CD4-positive, alpha-beta T cell treated with Interleukin-17A for 1 hour (primary cell): ENCODE measurements at regions not wholly inside any gene's neighbourhood (a gene's known extent, or its start where the extent isn't known, plus 50 kb on each side); places are given as distances from the start of the nearest gene placed in this dataset.

Experiments used
- DNase-seq: peaks from one replicate; pipeline ENCODE4 v3.0.0-alpha.2; 2020

- DNase-seq, result no peak
Observed at GRCh38 chr6:138550346-138550767, 51.1 kb upstream of the NHSL1 start.

GRCh38 chr6:138554146-138554545 is 54.9 kb upstream of the NHSL1 start:
- no peak for DNase-seq

DNA sequence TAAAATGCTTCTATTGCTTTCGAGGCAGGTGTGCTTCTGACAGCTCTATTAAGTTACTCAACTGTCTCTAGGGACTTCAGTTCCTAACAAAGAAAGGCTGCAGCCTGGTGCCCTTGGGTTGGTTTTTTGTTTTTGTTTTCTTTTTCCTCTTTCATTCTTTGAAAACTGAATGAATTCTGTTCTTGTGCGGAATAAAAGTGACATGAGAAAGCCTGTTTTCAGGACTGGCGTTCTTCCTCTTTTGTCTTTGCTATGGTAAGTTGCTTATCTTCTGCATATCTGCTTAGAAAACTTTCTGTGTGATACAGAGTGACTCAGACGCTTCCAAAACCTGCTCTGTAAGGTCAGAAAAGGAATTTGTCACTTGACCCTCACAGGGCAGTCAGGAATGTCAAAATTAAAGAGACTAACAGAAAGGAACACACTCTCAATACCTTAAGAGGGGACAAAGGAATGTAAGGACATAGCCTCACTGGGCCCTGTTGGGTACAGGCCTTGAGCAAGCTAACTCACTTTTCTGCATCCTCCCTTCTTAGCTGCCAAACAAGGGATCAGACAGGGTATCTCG is 56.2 kb upstream of the NHSL1 start:
- no peak for DNase-seq

- no peak for DNase-seq
Observed at GRCh38 chr6:138557147-138557546, 57.9 kb upstream of the NHSL1 start.

DNA sequence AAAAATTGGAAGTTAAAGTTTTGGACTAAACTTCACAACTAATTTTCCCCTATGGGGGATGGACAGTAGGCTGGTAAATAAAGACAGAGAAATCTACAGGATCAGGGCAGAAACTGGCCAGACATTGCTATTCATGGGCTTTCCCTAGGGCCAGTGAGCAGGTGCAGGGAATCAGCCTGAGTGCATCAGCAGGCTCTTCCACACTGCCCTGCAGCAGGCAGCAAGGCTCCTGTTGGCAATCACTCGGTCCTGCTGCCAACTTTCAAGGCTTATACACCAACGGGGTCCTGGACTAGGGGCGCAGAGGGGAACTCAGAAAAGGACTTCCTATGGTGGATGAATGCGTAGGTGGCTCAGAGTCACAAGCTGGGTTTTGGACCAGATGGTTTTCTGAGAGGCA is 59.8 kb upstream of the NHSL1 start:
- no peak for DNase-seq

DNA sequence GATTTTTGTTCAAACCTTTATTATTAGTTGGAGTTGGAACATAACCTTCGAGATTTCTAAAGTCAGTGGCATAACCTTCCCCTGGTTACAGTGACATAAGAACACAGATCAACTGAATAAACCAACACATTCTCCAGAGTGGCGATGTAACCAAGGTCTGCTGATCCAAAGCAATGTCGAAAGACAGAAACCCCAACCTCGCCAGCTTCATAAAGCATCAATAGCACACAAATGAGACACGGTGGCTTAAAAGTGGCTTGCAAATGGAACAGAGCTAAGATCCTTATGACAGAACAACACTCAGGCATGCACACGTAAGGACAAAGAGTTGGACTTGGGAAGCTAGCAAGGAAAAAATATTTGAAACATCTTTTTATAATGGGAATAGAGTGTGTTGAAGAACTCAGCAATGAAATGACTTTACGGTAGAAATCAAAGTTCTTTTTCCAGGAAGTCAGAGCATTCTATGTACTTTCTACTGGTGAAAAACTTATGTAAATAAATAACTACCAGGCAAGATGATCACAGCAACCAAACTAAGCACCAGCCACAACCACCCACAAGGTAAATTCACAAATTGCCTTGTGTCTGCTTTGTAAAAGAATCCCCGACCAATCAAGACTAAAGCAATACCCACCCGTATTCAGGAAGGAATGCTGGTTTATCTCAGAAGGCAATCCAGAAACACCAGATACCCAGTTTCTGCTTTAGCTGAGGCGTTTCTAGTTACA is 61.0 kb upstream of the NHSL1 start:
- no peak for DNase-seq

- no peak for DNase-seq
Observed at GRCh38 chr6:138562691-138563090, 63.4 kb upstream of the NHSL1 start.

DNA sequence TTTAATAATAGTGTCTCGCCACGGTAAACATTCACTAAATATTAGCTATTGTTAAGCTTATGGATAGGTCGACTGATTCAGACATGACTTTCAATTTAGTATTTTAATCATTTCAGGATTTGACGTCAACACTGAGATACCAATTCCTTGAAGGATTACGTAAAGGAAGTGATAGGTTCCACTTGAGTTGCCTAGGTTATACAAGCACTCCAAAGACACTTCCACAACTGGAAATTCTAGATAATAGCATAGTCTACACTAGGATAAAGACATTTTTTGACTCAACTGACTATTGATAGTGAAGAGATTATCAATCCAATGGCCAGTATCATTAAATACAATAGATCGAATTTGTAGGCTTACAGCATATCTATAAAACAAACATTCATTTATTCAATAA is 63.9 kb upstream of the NHSL1 start:
- no peak for DNase-seq

DNA sequence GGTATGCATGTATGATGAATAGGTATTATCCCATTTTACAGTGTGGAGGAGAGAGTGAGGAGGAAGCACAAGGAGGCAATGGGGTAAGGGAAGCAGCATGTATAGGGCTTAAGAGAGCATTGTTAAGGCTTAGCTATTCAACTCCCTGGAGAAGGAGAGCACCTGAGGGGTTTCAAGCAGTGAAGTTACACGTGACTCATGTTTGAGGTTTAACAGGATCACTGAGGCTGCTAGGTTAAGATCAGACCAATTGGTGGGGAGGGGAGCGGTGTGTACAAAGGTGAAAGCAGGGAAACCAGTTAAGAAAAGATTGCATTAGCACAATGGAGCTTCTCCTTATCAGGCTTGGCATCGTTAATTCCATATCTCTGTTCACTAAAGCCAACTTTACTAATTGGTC is 64.4 kb upstream of the NHSL1 start:
- no peak for DNase-seq

DNA sequence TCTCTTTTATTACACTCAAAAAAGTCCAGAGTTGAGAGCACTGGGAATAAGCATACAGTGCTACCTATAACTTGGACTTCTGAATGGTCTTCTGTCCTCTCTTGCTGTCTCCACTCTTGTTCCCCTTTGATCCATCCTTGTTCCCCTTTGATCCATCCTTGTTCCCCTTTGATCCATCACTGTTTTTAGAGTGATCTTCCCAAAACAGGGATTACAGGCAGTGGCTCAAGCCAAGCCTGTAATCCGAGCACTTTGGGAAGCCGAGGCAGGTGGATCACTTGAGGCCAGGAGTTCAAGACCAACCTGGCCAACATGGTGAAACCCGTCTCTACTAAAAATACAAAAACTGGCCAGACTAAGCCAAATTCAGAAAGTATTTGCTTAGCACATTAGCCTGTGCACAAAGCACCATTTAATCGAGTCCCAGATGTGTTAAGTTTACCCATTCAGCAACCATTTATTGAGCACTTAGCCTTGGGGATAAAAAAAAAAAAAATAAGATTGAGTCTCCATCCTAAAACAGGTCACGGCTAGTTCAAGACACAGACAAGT is 65.0 kb upstream of the NHSL1 start:
- no peak for DNase-seq

DNA sequence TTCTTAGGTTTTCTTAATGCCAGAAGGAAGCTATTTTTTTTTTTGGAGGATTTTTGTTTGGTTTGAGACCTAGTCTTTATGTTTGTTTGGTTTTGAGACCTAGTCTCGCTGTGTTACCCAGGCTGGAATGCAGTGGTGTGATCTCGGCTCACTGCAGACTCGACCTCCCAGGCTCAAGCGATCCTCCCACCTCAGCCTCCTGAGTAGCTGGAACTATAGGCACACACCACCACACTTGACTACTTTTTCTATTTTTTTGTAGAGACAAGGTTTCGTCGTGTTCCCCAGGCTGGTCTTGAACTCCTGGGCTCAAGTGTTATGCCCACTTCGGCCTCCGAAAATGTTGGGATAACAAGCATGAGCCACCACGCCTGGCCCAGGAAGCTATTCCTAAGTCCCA is 67.8 kb upstream of the NHSL1 start:
- DNase-seq, result no peak

DNA sequence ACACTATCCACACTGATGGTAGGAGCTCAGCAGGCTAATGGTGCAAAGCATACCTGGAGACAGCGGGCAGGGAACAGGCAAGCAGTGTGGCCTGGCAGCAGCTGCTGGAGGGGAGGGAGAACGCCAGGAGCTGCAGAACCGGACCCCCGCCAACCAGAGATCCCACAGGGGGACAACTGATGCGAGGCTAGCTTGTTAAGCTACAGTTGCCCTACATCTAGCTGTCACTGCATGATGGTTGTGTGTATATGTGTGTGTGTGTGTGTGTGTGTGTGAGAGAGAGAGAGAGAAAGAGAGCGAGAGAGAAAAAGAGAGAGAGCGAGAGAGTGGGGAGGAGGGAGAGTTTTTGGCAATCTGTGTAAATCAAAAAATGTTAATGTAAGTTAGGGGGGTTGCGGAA is 69.7 kb upstream of the NHSL1 start:
- DNase-seq, result no peak

- no peak for DNase-seq
Observed at GRCh38 chr6:138569554-138569953, 70.3 kb upstream of the NHSL1 start.

- no peak for DNase-seq
Observed at GRCh38 chr6:138569970-138570724, 70.9 kb upstream of the NHSL1 start.

DNA sequence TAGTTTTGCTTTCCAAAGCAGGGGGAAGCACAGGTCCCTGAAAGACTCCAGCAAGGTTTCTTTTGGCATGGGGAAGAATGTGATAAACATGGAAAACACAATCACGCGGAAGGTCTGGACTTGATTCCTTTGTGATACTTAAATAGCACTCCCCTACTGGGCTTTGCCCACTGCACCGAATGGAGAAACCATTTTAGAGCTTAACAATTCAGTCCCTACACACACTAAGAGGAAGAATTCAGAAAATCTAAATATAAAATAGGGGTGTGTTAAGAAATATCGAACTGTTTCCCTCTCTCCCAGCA is 71.4 kb upstream of the NHSL1 start:
- DNase-seq, result no peak

- no peak for DNase-seq
Observed at GRCh38 chr6:138571181-138571580, 71.9 kb upstream of the NHSL1 start.

GRCh38 chr6:138571585-138572166 is 72.4 kb upstream of the NHSL1 start:
- DNase-seq, result no peak

- no peak for DNase-seq
Observed at GRCh38 chr6:138572167-138572875, 73.0 kb upstream of the NHSL1 start.

DNA sequence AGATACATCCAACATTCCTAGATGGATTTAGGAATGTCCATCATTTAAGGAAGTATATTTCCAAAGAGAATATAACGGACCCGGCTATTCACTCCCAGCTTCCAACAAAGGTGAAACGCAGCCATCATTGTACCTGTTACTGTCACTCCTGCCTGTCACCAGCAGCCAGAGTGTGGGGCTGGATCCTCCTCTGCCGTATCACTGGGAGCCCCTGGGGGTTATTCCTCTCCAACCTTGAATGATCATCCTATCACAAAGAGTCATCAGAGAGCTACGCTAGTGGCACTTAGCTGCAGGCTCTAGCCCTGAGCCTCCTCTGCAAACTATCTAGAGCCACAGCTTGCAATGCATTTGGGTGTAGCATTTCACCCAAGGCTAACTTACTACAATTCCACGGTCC is 73.6 kb upstream of the NHSL1 start:
- no peak for DNase-seq

DNA sequence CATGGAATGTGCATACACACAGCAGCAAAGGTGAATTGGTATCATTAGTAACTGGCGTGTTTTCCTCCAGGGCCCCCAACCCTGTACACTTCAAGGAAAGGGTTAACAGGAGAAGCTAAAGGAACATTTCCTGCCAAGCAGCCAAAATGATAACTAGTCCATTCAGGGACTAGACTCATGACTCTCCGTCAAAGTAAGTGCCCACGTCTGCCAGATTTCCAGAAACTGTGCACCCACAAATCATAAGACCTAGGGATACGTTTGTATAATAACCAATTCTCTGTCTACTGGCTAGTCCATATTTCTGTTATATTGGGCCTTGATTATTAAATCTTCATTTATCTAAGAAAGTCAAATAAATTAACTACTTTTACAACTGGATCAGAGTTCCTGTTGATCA is 76.0 kb upstream of the NHSL1 start:
- DNase-seq, result no peak

DNA sequence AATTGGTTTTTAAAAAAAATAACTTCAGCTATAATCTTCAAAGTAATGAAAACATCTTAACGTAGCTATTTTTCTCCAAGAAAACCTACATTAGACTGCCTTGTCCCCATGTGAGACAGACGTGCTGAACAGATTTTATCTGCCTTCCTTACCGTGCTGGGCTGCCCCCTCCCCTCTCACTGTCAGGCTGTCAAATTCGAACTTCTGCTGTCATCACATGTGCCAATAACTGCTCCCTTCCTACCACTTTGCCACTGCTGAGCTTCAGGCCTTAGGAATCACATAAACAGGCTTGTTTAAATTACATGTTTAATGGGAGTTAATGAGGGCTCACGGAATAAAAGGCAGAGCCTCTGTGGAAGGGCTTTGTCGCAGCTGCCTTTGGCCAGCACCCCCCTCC is 77.0 kb upstream of the NHSL1 start:
- no peak for DNase-seq

- DNase-seq, result no peak
Observed at GRCh38 chr6:138577151-138577915, 78.0 kb upstream of the NHSL1 start.
